CD4-positive, alpha-beta T cell treated with Interferon alpha-2 for 1 hour (primary cell): ENCODE measurements at regions not wholly inside any gene's neighbourhood (a gene's known extent, or its start where the extent isn't known, plus 50 kb on each side); places are given as distances from the start of the nearest gene placed in this dataset.

Source experiments
- DNase-seq, 2 donors: peaks; one replicate each; pipeline ENCODE4 v3.0.0-alpha.2; 2020 to 2022

DNA sequence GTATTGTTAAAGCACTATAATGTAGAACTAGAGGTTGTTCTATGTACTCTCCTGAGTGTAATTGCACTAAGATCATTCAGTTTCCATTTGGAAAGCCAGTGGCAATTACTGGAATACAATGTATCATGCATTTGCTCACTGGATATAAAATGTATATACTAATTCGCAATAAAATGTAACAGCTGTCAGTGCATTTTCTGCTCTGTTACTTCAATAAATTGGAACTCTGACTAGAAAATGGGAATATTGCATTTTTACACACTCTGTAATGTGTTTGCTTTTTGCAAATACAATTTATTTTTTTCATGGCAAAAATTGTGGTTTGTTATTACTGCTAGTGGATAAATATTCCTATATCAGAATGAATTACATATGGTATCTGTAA is 893.8 kb upstream of the POU3F3 start:
- no peak for DNase-seq

DNA sequence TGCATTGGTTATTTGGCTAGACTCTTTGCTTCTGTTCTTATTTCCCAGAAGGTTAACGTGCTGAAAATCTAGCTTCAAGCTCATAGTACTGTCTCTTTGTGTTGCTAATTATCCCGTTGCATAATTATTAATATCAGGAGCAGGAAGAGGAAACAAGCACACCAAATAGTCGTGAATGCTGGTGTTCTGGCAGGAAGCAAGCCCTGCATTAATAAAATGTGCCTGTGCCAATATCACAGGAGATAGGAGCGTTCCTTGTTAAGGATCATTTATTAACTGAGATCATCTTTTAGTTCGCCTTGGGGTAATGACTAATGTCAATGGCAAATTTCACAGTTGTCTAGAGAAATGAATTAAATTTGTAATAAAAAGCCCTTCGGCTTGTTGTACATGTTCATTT is 893.0 kb upstream of the POU3F3 start:
- DNase-seq: no peak

DNA sequence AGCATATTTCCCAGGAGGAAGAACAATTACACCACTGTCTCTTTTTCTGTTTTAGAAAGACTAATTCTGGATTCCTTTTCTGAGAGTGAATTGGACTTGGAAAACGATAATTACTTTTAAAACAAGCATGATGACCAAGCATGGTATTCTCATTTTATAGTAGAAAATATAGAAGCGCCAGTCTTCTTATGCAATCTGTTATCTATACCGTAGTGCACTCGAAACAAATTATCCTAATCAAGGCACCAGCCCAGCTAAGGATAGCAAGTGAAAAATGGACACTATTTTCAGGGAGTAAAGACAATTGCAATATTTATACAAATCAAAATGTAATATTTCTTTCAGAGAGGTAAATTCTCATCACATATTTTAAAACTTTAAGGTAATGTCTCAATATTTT is 892.1 kb upstream of the POU3F3 start:
- no peak for DNase-seq

DNA sequence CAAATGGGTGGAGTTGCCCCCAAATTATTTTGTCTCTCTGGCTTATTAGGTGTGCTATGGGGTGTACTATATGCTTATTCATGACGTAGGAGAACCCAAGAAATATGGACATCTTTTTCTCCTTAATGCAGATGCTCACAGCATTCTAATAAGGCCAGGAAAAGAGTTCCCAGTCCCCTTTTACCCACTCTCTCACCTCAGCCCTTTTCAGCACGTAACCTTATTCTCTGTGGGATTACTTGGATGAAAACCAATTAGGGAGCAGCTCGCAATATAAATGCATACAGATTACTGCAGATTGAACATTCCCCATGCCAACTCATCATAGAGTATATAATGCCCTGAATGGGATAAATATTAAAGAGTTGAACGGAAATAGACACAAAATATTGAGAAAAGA is 891.2 kb upstream of the POU3F3 start:
- no peak for DNase-seq

DNA sequence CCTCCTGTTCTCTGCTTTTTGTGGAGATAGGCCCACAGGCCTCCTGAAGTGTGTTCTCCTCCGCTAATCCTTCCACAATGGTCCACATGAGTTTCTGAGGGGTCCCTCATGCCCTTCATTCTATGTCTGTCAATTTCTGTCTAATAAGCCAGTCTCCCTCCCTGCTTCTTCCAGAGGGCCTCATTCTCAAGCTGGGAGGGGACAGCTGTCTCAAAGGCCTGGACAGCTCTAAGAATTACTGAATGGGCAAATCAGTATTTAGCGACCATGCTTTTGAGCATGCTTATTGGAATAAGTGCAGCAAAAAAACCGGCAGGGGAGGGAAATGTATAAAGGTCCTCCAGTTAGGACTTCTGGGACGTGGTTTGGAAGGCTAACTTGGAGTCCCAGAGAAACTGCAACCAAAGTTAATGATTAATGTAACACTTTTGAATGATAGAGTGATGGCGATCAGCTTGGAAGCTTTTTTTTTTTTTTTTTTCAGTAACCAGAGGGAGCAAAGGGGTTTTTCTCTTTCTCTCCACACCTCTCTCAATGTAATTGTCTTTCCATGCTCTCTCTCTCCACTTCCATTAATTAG is 890.7 kb upstream of the POU3F3 start:
- DNase-seq: no peak

DNA sequence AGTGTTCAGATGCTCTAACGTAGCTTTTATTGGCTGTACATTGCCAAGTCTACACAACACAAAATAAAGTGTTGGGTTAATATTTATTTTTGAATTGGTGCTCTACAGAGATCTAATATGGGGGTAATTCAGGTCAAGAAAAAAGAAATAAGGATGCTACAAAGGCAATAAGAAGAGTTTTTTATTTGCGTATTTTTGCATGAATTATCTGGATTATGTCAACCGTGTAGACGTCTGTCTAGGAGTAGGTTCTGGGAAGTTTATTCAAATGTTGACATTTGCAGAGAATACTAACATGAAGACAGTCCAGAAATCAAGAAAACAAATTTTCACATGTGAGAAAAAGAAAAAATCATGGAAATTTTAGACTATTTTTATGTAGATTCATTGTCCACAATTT is 876.7 kb upstream of the POU3F3 start:
- DNase-seq: no peak

DNA sequence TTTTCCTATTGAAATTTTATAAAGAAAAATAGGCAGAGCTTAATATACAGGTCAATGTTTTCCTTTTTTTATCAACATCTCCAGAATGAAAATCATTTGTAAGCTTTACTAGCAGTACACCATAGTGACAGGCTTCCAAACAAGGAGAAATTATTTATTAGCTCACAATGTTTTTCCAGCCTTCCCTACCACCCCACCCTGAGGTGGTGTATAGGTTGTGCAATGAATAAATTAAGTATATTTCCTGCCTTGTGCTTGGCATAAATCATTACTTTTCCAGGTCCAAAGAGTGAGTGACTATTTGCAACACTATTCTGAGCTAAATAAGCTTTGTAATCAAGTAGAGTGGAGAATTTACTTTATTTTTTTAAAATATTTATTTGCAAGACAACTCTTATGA is 876.2 kb upstream of the POU3F3 start:
- DNase-seq: no peak

DNA sequence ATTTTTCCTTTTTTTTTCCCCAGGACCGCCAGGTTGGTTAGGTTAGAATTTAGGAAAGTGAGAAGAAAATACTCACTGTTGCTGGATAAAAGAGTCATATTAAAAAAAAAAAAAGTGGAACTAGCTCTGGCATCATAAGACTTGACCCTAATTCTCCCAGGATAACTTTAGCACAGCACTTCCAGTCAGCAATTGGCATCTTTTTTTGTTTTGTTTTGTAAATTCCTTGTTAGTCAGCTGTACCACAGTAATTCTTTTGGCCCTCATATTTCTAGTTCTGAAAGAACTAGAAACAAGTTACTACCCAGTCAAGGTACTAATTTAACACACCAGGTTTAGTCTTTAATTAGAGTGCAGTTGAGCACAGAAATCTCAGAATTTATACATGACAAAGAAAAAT is 873.5 kb upstream of the POU3F3 start:
- no peak for DNase-seq

DNA sequence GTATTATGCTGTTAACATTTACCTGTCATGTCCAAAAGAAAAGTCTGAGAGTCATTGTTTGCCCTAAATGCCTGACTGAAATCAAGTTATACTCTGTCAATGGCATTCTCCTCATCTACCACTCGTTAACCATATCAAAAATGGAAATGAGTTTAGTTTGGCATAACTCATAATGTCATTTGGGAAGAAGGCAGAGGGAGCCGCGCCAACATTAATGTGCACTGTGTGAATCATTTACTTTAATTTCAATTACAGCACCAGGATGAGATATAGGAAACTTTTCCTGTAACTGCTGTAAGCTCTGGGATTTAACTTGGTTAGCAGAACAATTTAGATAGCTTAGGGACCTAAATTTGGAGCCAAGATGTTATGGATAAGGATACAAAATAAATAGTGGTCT is 871.2 kb upstream of the POU3F3 start:
- no peak for DNase-seq

DNA sequence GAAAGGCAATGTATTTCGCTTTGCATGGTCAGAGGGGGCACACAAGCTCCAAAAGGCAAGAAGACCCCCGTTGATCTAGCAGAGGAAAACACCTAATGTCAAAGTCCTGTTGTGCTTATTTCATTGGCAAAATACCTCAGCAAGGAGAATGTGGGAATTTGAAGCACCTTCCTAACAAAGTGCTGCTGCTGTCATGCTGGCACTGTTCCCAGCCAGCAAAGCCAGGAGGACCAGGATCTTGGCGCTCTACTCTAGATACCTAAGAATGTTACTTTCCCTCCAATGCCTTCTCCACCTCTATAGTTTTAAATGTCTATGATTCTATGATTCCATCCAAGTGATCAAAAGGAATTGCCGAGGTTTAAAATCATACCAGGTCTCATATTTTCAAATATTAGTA is 867.9 kb upstream of the POU3F3 start:
- no peak for DNase-seq

DNA sequence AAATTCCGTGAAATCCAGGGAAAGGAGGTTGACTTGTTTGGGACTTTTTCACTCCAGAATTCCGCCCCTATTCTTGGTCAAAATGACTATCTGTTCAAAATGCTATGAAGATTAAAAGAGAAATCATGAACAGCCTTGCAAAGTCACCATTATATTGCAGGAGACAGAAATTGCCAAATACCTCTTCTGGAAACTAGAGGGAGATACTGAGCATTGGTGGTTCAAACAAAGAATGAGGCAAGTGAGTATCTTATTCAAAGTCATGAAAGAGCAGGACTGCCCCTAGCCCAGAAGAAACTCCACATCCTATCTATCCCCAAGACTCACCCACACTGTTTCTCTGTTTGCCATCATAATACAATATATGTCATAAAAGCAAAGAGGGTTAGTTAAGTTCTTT is 862.3 kb upstream of the POU3F3 start:
- DNase-seq: no peak

DNA sequence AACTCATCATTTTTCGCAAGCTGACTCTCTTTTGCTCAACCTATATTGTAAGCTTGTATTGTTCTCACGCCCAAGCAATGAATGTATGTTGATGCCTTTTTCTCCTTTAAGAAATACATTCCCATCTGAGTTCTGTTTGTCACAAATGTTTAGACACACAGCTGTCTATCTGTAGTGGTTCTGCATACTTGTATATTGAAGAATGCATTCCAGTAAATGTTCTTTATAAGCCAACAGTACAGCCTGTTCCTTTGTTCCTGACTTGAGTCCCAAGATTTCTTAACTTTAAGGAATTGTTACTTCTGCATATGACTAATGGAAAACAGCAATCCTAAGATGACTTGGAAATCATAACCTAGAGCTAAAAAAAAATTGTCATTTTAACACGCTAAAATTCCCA is 849.1 kb upstream of the POU3F3 start:
- no peak for DNase-seq

DNA sequence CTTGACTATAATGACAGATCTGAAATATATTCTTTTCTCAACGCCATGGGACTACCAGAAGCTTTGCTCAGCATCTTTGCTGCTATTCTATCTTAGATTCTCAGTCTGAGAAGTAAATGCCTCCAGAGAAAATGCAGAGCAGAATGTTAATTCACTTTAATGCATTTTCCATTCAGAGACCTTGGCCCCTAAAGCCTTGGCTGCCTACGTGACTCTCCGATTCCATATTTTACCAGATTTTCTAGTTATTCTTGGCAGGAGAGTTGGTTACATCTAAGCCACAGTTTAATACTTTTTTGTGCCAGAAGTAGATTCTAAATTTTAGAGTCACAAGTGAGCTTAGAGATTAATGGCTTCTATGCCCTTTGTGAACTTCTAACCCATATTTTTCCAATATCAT is 837.1 kb upstream of the POU3F3 start:
- no peak for DNase-seq

DNA sequence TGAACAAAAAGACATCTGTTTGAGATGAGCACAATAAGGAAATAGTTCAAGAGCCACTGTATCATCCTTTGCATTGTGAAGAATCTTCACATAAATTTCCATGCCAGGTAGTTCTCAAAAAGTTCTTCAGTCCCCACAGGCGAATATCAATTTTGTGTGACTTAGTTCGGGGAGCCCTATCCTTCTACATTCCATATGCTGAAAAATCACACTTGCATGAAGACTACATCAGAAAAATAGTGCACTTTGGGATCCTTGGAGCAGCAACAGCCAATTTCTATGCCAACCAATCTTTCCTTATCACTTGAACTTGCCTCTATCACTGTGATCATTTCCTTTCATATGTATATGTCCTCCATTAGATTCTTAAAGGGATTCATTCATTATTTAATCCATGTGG is 830.6 kb upstream of the POU3F3 start:
- DNase-seq: no peak

DNA sequence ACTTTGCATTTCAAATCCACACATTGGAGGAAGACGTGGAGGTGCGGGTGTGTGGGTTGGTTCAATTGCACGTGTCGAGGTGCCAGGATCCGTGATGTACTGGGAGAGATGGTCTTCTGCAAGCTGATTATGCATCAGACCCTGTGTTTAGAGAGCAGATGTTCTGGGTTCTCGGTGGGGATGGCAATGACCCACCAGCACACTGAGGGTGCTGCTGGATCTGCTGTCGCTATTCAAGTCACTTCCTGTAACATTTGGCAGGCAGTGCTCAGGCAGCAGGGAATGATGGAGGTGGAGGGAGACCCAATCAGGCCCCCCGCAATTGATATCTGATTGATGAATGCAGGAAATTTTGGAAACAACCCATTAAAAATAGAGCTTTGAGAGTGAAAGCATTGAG is 830.1 kb upstream of the POU3F3 start:
- no peak for DNase-seq

DNA sequence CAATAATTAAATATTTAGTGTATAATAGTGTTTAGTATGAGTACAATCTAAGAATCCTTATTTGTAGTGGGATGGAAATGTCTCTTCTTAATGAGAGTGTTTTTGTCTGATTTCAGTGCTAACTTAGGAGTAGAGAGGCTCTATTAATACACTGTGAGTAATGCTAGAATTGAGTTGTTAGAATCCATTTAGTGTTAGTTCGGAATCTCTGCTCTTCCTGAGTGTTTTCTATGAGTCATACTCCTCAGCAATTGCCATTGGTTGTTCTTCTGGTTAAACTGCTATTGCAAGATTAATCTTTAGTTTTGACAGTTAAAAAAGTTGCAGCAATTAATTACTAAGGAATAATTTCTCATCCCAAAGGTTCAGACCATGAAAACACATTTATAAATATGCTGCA is 828.6 kb upstream of the POU3F3 start:
- DNase-seq: no peak

DNA sequence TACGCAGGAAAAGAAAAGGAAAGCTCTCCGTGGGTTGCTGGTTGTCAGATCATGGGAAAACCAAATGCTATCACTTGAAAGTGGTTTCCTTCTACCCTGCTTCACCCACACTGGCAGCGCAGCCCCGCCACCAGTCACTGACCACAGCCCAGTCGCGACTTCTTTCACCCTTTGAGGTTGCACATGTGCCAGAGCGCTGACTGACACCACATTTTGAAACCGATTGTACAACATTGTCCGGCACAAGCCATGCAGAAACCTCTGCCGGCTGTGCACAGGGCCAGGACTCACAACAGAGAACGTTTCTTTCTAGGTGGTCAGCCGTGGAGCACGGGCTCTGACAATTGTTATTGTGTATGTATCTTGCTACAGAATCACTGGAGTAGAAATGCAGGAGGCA is 827.2 kb upstream of the POU3F3 start:
- no peak for DNase-seq

DNA sequence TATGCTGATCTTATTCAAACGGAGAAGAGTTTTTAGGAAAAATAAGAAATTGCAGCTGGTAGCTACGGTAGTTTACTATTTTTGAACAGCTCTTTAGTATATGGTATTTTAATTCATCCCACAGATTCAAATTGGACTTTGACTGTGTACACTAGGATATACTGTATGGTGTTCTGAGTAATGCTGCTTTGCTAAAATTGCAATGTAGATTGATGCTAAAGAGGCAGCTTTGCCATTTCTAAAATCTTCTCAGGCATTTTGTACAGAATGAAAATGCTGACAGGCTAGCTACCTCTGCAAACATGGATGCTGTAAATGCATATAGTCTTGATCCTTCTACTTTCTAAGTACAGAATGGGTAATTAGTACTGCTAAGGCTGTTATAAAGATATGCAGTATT is 826.6 kb upstream of the POU3F3 start:
- DNase-seq: no peak

DNA sequence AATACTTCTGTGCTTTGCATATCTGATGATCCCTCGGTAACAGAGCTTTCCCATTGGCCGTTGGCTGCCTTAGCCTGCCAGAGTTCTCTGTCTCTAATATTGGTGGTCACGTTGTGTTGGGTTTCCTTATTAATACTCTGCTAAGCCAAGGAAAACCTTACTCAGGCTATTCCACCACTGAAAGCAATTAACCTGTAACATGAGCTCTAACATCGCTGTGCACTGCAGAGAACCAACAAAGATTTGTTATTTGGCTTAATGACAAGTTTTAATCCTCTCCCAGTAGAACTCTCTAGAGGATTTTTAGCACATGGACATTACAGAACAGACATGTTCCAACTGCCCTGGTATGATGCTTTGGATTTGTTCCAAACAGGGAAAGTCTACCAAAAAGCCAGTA is 825.9 kb upstream of the POU3F3 start:
- no peak for DNase-seq

DNA sequence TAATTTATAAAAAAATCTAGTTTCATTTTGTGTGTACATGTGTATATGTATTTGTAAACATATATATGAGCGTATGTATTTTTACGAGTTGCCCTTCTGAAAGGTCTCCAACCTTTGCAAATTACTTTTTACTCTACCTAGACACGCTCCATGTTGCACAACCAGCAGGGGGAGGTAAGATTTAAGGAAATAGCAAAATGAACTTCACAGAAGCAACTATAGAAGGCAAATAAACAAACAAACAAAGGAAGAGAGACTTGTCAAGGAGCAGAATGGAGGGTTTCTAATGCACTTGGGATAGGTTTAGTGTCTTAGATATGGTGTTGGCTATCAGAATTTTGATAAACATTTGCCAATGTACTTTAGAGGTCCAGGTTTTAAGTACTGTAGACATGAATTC is 820.5 kb upstream of the POU3F3 start:
- no peak for DNase-seq

DNA sequence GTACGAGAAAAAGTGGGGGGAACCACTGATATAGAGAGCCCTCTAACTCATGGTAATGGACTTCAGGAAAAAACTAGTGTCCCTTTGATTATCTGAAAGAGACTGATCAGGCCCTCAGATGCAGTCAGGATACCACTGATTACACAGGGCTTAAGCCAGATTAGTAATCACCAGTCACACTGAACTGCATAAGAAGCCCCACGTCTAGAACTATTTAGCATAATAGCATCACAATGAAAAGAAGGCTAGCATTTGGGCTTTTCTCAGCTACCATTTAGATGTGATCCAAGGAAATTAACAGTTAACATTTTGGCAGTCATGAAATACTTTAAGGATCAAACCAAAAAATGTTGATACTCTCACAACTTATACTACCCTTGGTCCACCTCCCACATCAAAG is 813.1 kb upstream of the POU3F3 start:
- no peak for DNase-seq

DNA sequence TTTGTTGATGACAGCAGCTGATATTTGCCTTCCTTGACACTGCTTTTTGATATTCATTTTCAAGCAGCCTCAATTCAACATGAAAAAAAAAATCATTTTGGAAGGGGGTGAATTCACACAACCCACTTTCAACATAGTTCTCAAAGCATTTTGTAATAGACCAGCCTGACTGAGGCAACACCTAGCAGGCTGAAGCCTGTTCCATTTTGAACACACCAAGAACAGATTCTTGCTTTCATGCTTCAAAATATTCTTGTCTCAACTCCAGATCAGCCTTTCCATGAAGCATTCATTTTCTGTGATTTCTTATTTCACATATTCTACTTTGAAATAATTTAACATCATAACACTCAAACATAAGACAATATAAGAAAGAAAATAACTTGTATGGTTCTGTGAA is 812.6 kb upstream of the POU3F3 start:
- no peak for DNase-seq

DNA sequence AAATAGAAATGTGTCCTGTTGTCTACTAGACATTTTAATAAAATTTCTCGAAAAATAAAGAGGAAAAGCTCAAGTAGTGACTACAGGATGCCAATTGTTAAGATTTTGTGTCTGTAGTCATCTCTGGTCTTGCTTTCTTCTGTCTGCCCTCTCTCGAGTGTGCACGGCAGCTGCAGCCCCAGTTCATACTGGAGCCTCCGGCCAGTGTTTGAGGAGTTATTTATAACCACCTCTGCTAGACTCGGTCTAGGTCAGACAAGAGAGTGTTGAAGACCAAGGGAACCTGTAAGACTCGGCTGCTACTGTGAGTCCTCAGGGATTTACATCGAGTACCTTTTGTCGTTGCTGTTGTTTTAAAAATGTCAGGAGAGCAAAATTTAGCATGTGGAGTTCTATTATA is 810.1 kb upstream of the POU3F3 start:
- DNase-seq: no peak

DNA sequence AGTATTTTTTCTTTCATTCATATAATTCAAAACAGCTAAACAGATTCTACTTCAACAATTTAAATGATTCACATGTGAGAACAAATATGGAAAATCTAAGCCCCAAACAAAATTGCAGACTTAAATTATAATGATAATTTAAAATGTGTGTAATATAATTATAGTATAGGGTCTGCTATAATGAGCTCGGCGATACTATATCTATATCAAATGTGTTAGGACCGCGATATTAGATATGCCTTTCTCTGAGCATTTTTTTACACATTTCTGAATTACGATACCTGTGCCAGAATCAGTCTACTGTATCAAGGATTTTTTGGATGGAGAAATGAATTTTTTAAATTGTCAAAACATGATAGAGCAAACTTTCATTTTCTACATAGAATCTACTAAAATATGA is 808.8 kb upstream of the POU3F3 start:
- no peak for DNase-seq

DNA sequence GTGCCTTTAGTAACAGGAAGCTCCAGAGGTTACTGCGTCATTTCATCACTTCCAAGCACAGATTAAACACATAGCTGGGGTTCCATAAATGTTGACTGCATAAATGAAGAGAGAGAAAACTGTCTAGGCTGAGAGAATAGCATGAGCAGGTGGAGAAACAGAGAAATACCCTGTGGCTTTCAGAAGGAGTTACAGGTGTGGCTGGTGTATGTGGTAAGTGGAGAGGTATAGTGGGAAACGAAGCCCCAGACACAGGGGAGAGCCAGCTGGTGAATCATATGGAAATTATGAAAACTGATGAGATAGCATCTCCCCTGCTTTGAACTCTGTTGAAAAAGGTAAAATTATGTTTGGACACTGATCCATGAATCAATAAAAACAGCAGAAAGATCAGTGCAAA is 807.4 kb upstream of the POU3F3 start:
- DNase-seq: no peak

DNA sequence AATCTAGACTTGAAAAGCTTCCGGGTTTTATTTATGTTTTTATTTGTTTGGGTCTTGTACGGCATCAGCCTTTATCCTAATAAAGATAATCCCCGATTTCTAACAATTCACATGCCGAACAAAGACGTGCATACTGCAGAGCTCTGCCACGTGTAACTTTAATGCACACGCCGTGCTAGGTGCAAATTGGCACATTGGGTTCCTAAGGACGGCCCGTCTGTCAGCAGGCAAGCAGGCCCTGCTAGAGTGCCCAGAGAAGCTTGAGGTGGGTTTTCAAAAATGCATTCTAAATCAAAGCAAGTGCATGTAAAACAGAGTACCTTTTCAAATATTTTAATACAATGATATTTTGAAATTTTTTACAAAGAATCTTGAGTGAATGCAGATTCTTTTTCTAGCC is 806.4 kb upstream of the POU3F3 start:
- no peak for DNase-seq
